ENCODE measurements at regions not wholly inside any gene's neighbourhood (a gene's known extent, or its start where the extent isn't known, plus 50 kb on each side); places are given as distances from the start of the nearest gene placed in this dataset.

GRCh38 chr1:14106679-14107313 lies 406.8 kb downstream of the PRDM2 start:
- TF ChIP-seq, protein P1, sequence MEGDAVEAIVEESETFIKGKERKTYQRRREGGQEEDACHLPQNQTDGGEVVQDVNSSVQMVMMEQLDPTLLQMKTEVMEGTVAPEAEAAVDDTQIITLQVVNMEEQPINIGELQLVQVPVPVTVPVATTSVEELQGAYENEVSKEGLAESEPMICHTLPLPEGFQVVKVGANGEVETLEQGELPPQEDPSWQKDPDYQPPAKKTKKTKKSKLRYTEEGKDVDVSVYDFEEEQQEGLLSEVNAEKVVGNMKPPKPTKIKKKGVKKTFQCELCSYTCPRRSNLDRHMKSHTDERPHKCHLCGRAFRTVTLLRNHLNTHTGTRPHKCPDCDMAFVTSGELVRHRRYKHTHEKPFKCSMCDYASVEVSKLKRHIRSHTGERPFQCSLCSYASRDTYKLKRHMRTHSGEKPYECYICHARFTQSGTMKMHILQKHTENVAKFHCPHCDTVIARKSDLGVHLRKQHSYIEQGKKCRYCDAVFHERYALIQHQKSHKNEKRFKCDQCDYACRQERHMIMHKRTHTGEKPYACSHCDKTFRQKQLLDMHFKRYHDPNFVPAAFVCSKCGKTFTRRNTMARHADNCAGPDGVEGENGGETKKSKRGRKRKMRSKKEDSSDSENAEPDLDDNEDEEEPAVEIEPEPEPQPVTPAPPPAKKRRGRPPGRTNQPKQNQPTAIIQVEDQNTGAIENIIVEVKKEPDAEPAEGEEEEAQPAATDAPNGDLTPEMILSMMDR (IDR thresholded peaks at IDR 0.05), result no peak
- TF ChIP-seq POLR2A (IDR thresholded peaks at IDR 0.05), result no peak

Data from lower leg skin (tissue), 3 donors.